Keratinocyte (primary cell): ENCODE measurements at regions not wholly inside any gene's neighbourhood (a gene's known extent, or its start where the extent isn't known, plus 50 kb on each side); places are given as distances from the start of the nearest gene placed in this dataset.

Source experiments
- DNase-seq: peaks from one replicate; pipeline ENCODE4 v3.0.0-alpha.2; 2011; ENCODE audit warnings: low read depth, missing footprints, low spot score
- FAIRE-seq: peaks from 2 replicates; lab custom pipeline; 2011; peaks lifted over from hg19 to GRCh38; lab: Jason Lieb, UNC
- H2AFZ ChIP-seq: 2 replicates; pipeline ENCODE4 v1.6.0; 2012; ENCODE audit warnings: low read length, control low read depth, inconsistent platforms; ENCODE audit not compliant: control insufficient read depth
- H3K27ac ChIP-seq: 2 replicates; pipeline ENCODE4 v1.5.1; 2011; ENCODE audit warnings: low read length; ENCODE audit not compliant: control insufficient read depth, insufficient read depth
- H3K27me3 ChIP-seq: 3 replicates; pipeline ENCODE4 v1.6.0; 2011; ENCODE audit warnings: low read length; ENCODE audit not compliant: control insufficient read depth, insufficient read depth; ENCODE audit errors: extremely low read depth
- H3K36me3 ChIP-seq, 2 experiments: 2 replicates in 1 of 2; 3 replicates in 1 of 2; pipeline ENCODE4 v1.5.1; 2011; ENCODE audit warnings: low read length in 2 of 2, mild to moderate bottlenecking in 1 of 2; ENCODE audit not compliant: control insufficient read depth in 2 of 2, insufficient read depth in 2 of 2; ENCODE audit errors: extremely low read depth in 1 of 2
- H3K4me1 ChIP-seq: 3 replicates; pipeline ENCODE4 v1.5.1; 2011; ENCODE audit warnings: low read length; ENCODE audit not compliant: control insufficient read depth, insufficient read depth; ENCODE audit errors: extremely low read depth
- H3K4me2 ChIP-seq: 3 replicates; pipeline ENCODE4 v1.6.0; 2011; ENCODE audit warnings: low read depth, low read length; ENCODE audit not compliant: control insufficient read depth, insufficient read depth; ENCODE audit errors: extremely low read depth
- H3K4me3 ChIP-seq, 3 experiments: fragments of 200-600 bp in 1 of 3; sonication (generic) in 1 of 3; 2 replicates in 2 of 3; 3 replicates in 1 of 3; pipeline ENCODE4 v1.5.1; 2011 to 2016; ENCODE audit warnings: low read length in 3 of 3, mild to moderate bottlenecking in 3 of 3, control low read depth in 2 of 3, inconsistent platforms in 1 of 3, low read depth in 1 of 3, mixed read lengths in 1 of 3, mixed run types in 1 of 3, moderate library complexity in 1 of 3; ENCODE audit not compliant: control insufficient read depth in 2 of 3, insufficient read depth in 2 of 3; ENCODE audit errors: extremely low read depth in 1 of 3
- H3K79me2 ChIP-seq: 2 replicates; pipeline ENCODE4 v1.6.0; 2012; ENCODE audit warnings: low read length; ENCODE audit not compliant: control insufficient read depth, insufficient read depth
- H3K9ac ChIP-seq: 3 replicates; pipeline ENCODE4 v1.6.0; 2011; ENCODE audit warnings: low read length; ENCODE audit not compliant: control insufficient read depth, insufficient read depth; ENCODE audit errors: extremely low read depth
- H3K9me1 ChIP-seq: 3 replicates; pipeline ENCODE4 v1.6.0; 2011; ENCODE audit warnings: low read length; ENCODE audit not compliant: control insufficient read depth, insufficient read depth; ENCODE audit errors: extremely low read depth
- H3K9me3 ChIP-seq: 2 replicates; pipeline ENCODE4 v1.5.1; 2012; ENCODE audit warnings: low read depth, low read length; ENCODE audit not compliant: control insufficient read depth
- H4K20me1 ChIP-seq: 3 replicates; pipeline ENCODE4 v1.6.0; 2011; ENCODE audit warnings: low read length; ENCODE audit not compliant: control insufficient read depth, insufficient read depth; ENCODE audit errors: extremely low read depth
- CTCF ChIP-seq, 3 experiments: IDR thresholded peaks in 1 of 3; conservative IDR thresholded peaks in 1 of 3; optimal IDR thresholded peaks in 1 of 3; 2 replicates in 2 of 3; 3 replicates in 1 of 3; pipeline versions ENCODE3 to v1.5.1; 2011; ENCODE audit warnings: low read length in 3 of 3, mild to moderate bottlenecking in 3 of 3, moderate library complexity in 2 of 3, control low read depth in 1 of 3, inconsistent platforms in 1 of 3; ENCODE audit not compliant: insufficient read depth in 2 of 3; ENCODE audit errors: extremely low read depth in 1 of 3
- EZH2 ChIP-seq: IDR thresholded peaks from one replicate; pipeline ENCODE4 v1.6.1; 2012; ENCODE audit warnings: inconsistent platforms, mild to moderate bottlenecking, low read length, moderate library complexity
- dilution Hi-C: fragments of 300-500 bp; cut with MboI; formaldehyde crosslinking; loops from one replicate; pipeline ENCODE4 v1.7.0; 2020; ENCODE audit warnings: low sequenced_read_pairs; ENCODE audit not compliant: extremely low pct_ligation_motif_present

DNA sequence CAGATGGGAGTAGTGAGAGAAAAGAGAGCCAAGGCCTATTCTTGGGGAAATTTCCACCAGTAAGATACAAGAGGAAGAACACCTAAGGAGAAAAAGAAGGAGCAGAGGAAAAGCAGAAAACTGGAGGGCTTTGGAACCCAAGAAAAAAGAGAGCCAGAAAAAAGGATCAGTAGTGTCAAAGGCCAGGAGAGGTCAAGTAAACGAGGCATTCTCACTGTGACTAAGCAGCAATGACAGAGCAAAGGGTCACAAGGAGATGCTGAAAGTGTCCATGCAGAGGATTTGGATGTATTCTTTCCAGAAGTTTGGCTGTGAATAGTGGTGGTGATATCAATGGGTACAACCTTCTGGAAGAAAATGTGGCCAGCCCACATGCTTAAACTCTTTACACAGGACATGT, 109.5 kb downstream of the DYNAP start:
- TF ChIP-seq EZH2 (no peak), CTCF (optimal IDR thresholded peaks at IDR 0.05 in 1 of 3, IDR thresholded peaks at IDR 0.05 in 1 of 3, conservative IDR thresholded peaks at IDR 0.05 in 1 of 3; ENCODE audit: extremely low read depth in 1 of 3, insufficient read depth in 2 of 3, low read length in 3 of 3) (no peak)
- Histone ChIP-seq H3K27me3 (no peaks in the 10 kb centered on the region), H3K4me3 (no peak overlapping the region), H3K9me3 (no peaks in the 10 kb centered on the region), H3K27ac (no peak overlapping the region), H3K79me2 (no peaks in the 10 kb centered on the region), H2AFZ (no peak overlapping the region), H4K20me1 (no peaks in the 10 kb centered on the region), H3K9ac (no peak overlapping the region), H3K9me1 (no peaks in the 10 kb centered on the region), H3K4me2 (no peak overlapping the region), H3K4me1 (no peaks in the 10 kb centered on the region), H3K36me3 (no peaks in the 10 kb centered on the region)
- dilution Hi-C loops: no loop called here
- FAIRE-seq: no peak
- no peak for DNase-seq

DNA sequence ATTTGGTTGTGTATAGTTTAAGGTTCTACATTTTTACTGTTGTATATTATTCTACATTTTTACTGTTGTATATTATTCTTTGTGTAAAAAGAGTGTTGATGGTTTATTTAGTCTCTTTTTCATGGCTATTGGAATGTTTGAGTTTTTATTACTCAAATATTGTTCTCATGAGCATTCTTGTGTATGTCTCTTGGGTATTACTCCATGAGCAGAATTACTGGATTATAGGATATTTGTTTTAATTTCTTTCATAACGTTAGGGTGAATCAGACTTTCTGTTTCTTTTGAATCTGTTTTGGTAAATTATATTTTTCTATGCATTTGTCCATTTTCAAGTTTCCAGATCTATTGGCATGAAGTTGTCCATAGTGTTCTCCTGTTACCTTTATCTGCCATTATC, 111.6 kb downstream of the DYNAP start:
- Histone ChIP-seq H3K27me3 (no peaks in the 10 kb centered on the region), H2AFZ (no peak overlapping the region), H3K9me3 (no peaks in the 10 kb centered on the region), H3K9ac (no peak overlapping the region), H3K4me1 (no peaks in the 10 kb centered on the region), H3K9me1 (no peaks in the 10 kb centered on the region), H3K36me3 (no peaks in the 10 kb centered on the region), H4K20me1 (no peaks in the 10 kb centered on the region), H3K4me2 (no peak overlapping the region), H3K27ac (no peak overlapping the region), H3K4me3 (no peak overlapping the region), H3K79me2 (no peaks in the 10 kb centered on the region)
- TF ChIP-seq EZH2: no peak
- TF ChIP-seq CTCF (optimal IDR thresholded peaks at IDR 0.05 in 1 of 3, IDR thresholded peaks at IDR 0.05 in 1 of 3, conservative IDR thresholded peaks at IDR 0.05 in 1 of 3; ENCODE audit: extremely low read depth in 1 of 3, insufficient read depth in 2 of 3, low read length in 3 of 3): no peak
- dilution Hi-C loops: no loop called here
- FAIRE-seq (no peak), DNase-seq (no peak)
